ENCODE measurements at regions not wholly inside any gene's neighbourhood (a gene's known extent, or its start where the extent isn't known, plus 50 kb on each side); places are given as distances from the start of the nearest gene placed in this dataset.

DNA sequence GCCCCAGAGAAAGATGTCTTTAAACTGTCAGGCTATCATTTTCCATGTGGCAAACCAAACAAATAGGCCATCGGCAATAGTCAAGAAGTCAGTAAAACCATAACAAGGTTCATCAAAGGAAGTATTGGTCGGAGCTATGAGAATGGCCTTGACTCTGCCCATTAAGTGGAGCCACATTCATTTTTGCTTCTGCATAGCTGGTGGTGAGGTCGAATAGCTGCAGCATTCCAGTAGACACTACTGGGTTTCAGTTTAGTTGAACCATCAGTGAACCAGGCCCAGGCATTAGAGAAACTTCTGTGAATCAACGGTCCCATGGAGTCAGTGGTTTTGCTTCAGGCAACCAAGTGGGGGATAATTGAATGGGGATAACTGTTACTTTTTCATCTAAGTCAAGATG lies 92.0 kb upstream of the MED14 start:
- no peak for TF ChIP-seq POLR2A (IDR thresholded peaks at IDR 0.05)
- TF ChIP-seq, protein P1, sequence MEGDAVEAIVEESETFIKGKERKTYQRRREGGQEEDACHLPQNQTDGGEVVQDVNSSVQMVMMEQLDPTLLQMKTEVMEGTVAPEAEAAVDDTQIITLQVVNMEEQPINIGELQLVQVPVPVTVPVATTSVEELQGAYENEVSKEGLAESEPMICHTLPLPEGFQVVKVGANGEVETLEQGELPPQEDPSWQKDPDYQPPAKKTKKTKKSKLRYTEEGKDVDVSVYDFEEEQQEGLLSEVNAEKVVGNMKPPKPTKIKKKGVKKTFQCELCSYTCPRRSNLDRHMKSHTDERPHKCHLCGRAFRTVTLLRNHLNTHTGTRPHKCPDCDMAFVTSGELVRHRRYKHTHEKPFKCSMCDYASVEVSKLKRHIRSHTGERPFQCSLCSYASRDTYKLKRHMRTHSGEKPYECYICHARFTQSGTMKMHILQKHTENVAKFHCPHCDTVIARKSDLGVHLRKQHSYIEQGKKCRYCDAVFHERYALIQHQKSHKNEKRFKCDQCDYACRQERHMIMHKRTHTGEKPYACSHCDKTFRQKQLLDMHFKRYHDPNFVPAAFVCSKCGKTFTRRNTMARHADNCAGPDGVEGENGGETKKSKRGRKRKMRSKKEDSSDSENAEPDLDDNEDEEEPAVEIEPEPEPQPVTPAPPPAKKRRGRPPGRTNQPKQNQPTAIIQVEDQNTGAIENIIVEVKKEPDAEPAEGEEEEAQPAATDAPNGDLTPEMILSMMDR (IDR thresholded peaks at IDR 0.05), result no peak
- no peak for TF ChIP-seq POLR2AphosphoS5 (IDR thresholded peaks at IDR 0.05)

All from gastroesophageal sphincter (tissue), 3 donors.